Esophagus squamous epithelium (tissue), 5 donors: ENCODE measurements at regions not wholly inside any gene's neighbourhood (a gene's known extent, or its start where the extent isn't known, plus 50 kb on each side); places are given as distances from the start of the nearest gene placed in this dataset.

ENCODE experiments used
- DNase-seq: peaks from one replicate; lab custom pipeline; 2025; lab: John Stamatoyannopoulos, UW
- H3K27ac ChIP-seq, 4 donors: fragments of 200-600 bp; sonication (generic); one replicate each; pipeline ENCODE4 v1.5.1; 2016 to 2019; ENCODE audit warnings: mild to moderate bottlenecking in 1 of 4
- H3K27me3 ChIP-seq, 4 donors: fragments of 200-600 bp; sonication (generic); 1 replicate in 3 of 4; 2 replicates in 1 of 4; pipeline versions ENCODE4 v1.5.1 to v1.6.0; 2017 to 2021; ENCODE audit warnings: antibody characterized with exemption in 1 of 4
- H3K36me3 ChIP-seq, 3 donors: fragments of 200-600 bp; sonication (generic); one replicate each; pipeline ENCODE4 v1.5.1; 2016 to 2019
- H3K4me1 ChIP-seq, 3 donors: fragments of 200-600 bp; sonication (generic); one replicate each; pipeline ENCODE4 v1.5.1; 2017 to 2019
- H3K4me3 ChIP-seq, 4 donors: fragments of 200-600 bp; sonication (generic); 1 replicate in 3 of 4; 2 replicates in 1 of 4; pipeline ENCODE4 v1.5.1; 2016 to 2019; ENCODE audit warnings: mild to moderate bottlenecking in 2 of 4, moderate library complexity in 1 of 4
- H3K9me3 ChIP-seq, 3 donors: fragments of 200-600 bp; sonication (generic); one replicate each; pipeline ENCODE4 v1.5.1; 2016 to 2019
- POLR2A ChIP-seq, 4 donors: fragments of 450-650 bp; IDR thresholded peaks; one replicate each; pipeline ENCODE4 v1.6.1; 2017; ENCODE audit warnings: antibody characterized with exemption in 4 of 4, mild to moderate bottlenecking in 4 of 4, moderate library complexity in 3 of 4
- WGBS, 2 donors: methylation state at CpG; one replicate each; pipeline ENCODE4 v1.1.5; 2018; 5-methylcytosine and 5-hydroxymethylcytosine counted together
- intact Hi-C: fragments of 100-400 bp; cut with DNase I; formaldehyde crosslinking; loops from one replicate; pipeline ENCODE4 v1.15.0; 2022
- TF ChIP-seq, protein P1 (sequence below), 6 experiments: fragments of 450-650 bp in 4 of 6; fragments of 200-600 bp in 2 of 6; sonication (generic) in 2 of 6; IDR thresholded peaks; one replicate each; pipeline ENCODE4 v1.5.1; 2016 to 2019; ENCODE audit warnings: antibody characterized with exemption in 6 of 6, mild to moderate bottlenecking in 4 of 6, moderate library complexity in 4 of 6
- donor health status: DM: yes; HTN: yes; CAD: no.

DNA sequence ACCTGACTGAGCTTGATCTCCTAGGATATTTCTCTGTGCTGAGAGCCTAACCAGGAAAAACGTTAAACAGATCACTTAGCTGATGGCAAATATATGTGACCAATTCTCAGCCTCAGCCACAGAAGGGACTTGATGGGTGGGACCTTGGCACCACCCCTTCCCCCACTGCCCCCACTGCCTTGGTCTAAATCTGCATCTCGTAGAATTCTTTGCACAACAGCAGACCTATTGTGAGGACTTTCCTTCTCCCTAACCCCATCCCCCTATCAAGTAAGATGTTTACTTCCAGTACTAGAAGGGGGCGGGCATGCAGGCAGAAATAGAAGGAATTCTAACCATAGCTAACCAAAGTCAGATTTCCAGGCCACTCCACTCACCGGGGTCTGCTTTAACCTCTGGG lies 313.2 kb downstream of the PCNX1 start:
- H3K27me3 ChIP-seq = no peaks in the 10 kb centered on the region
- no peak for TF ChIP-seq POLR2A (IDR thresholded peaks at IDR 0.05)
- TF ChIP-seq, protein P1, sequence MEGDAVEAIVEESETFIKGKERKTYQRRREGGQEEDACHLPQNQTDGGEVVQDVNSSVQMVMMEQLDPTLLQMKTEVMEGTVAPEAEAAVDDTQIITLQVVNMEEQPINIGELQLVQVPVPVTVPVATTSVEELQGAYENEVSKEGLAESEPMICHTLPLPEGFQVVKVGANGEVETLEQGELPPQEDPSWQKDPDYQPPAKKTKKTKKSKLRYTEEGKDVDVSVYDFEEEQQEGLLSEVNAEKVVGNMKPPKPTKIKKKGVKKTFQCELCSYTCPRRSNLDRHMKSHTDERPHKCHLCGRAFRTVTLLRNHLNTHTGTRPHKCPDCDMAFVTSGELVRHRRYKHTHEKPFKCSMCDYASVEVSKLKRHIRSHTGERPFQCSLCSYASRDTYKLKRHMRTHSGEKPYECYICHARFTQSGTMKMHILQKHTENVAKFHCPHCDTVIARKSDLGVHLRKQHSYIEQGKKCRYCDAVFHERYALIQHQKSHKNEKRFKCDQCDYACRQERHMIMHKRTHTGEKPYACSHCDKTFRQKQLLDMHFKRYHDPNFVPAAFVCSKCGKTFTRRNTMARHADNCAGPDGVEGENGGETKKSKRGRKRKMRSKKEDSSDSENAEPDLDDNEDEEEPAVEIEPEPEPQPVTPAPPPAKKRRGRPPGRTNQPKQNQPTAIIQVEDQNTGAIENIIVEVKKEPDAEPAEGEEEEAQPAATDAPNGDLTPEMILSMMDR (IDR thresholded peaks at IDR 0.05) = no peak
- no peak for DNase-seq
- no peaks in the 10 kb centered on the region for H3K36me3 ChIP-seq
- no peaks in the 10 kb centered on the region for H3K9me3 ChIP-seq
- no peak overlapping the region for H3K4me3 ChIP-seq
- WGBS, 2 donors = 55 to 61% methylated on average over 4 of the region's 4 CpGs
- no peaks in the 10 kb centered on the region for H3K4me1 ChIP-seq
- intact Hi-C loops = no loop called here
- no peak overlapping the region for H3K27ac ChIP-seq

DNA sequence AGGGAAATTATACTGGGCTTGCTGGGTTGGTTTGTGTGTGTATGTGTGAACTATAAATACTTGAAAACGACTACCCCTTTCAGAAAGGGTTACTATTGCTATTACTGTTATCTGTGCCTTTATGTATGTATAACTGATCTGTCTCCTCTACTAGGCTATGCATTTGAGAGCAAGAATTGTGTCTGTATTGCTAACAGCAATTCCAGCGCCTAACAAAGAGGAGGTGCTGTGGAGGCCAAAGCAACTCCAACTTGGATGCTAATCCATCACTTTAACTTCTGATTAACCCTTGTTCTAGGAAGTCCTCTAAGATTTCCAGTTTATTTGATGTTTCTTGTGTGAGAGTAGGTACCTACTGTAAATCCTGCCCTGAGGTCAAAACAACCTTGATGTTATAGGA lies 313.9 kb downstream of the PCNX1 start:
- H3K4me1 ChIP-seq = no peaks in the 10 kb centered on the region
- TF ChIP-seq, protein P1 (IDR thresholded peaks at IDR 0.05) = no peak
- no peak for DNase-seq
- H3K27ac ChIP-seq = no peak overlapping the region
- no peaks in the 10 kb centered on the region for H3K27me3 ChIP-seq
- intact Hi-C loops = no loop called here
- H3K9me3 ChIP-seq = no peaks in the 10 kb centered on the region
- WGBS, 2 donors = 81 to 88% methylated on average over 2 of the region's 2 CpGs
- H3K4me3 ChIP-seq = no peak overlapping the region
- H3K36me3 ChIP-seq = no peaks in the 10 kb centered on the region

DNA sequence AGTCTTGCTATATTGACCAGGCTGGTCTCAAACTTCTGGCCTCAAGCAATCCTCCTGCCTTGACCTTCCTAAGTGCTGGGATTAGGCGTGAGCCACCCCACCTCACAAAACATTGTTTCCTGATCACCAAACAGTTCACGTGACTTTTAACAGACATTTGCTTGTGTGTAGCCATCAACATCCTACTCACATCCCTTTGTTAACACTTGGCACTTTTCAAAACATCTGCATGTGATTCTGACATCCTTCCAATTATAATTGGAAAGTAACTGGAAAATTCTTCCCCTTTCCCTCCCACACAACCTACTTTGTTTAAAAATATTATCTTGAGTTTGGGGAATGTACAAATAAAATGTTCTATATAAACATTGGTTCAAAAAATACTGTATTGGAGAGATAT lies 317.9 kb downstream of the PCNX1 start:
- no peaks in the 10 kb centered on the region for H3K9me3 ChIP-seq
- H3K4me1 ChIP-seq = no peaks in the 10 kb centered on the region
- intact Hi-C loops = no loop called here
- no peak for DNase-seq
- no peaks in the 10 kb centered on the region for H3K36me3 ChIP-seq
- WGBS, 2 donors = 47 to 49% methylated on average over 2 of the region's 2 CpGs
- no peaks in the 10 kb centered on the region for H3K27me3 ChIP-seq
- H3K27ac ChIP-seq = no peak overlapping the region
- H3K4me3 ChIP-seq = no peak overlapping the region
- TF ChIP-seq, protein P1 (IDR thresholded peaks at IDR 0.05) = no peak
- no peak for TF ChIP-seq POLR2A (IDR thresholded peaks at IDR 0.05)

DNA sequence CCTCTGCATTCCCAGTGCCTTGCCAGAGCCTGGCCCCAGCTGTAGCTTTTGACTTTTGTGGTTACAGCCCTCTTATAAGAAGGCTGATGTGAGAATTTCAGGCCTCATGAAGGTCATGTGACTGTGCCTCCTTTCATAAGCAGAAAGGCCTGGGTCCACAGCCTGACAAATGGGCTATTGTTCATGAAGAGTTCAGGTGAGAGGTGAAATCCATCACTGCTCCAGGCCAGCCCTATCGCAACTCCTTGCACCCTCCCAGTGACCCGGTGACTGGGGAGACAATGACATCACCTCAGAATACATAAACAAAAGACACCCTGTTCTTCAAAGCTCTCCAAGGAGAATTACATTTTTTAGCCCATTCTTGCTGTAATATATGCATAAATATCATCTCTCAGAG lies 321.5 kb downstream of the PCNX1 start:
- 48 to 54% methylated on average over 2 of the region's 2 CpGs for WGBS, 2 donors
- Histone ChIP-seq H3K27ac (peak overlapping the region in 1 of 4 donors; percentile 6), H3K4me1 (no peaks in the 10 kb centered on the region), H3K9me3 (no peaks in the 10 kb centered on the region), H3K4me3 (no peak overlapping the region), H3K27me3 (no peaks in the 10 kb centered on the region), H3K36me3 (no peaks in the 10 kb centered on the region)
- intact Hi-C loops = no loop called here
- TF ChIP-seq, protein P1 (IDR thresholded peaks at IDR 0.05) = no peak
- no peak for TF ChIP-seq POLR2A (IDR thresholded peaks at IDR 0.05)
- DNase-seq = no peak

DNA sequence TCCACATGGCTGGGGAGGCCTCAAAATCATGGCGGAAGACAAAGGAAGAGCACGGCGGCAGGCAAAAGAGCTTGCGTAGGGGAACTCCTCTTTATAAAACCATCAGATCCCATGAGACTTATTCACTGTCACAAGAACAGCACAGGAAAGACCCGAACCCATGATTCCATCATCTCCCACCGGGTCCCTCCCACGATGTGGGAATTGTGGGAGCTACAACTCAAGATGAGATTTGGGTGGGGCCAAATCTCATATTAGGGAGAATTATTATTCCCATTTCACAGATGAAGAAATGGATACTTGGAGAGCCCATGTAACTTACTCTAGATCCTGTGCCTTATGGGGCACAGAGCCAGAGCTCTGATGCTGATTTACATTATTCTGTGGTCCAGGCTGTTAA lies 322.6 kb downstream of the PCNX1 start:
- DNase-seq = no peak
- H3K4me1 ChIP-seq = peaks cover 0 to 4% (median 0%) of the 10 kb centered on the region in 3 donors
- TF ChIP-seq POLR2A (IDR thresholded peaks at IDR 0.05) = no peak
- TF ChIP-seq, protein P1 (IDR thresholded peaks at IDR 0.05) = no peak
- H3K9me3 ChIP-seq = no peaks in the 10 kb centered on the region
- H3K36me3 ChIP-seq = no peaks in the 10 kb centered on the region
- H3K4me3 ChIP-seq = no peak overlapping the region
- H3K27me3 ChIP-seq = no peaks in the 10 kb centered on the region
- 65 to 88% methylated on average over 4 to 7 of the region's 7 CpGs for WGBS, 2 donors
- intact Hi-C loops = no loop called here
- no peak overlapping the region for H3K27ac ChIP-seq
